Ovary (tissue), 3 donors: ENCODE measurements at regions not wholly inside any gene's neighbourhood (a gene's known extent, or its start where the extent isn't known, plus 50 kb on each side); places are given as distances from the start of the nearest gene placed in this dataset.
"Not testable (repeated sequence)": the region's sequence is repeated elsewhere in the genome, so short reads cannot be mapped to it uniquely, and the experiment has no call there.

Experiments used
- POLR2A ChIP-seq: fragments of 450-650 bp; IDR thresholded peaks from one replicate; pipeline ENCODE4 v1.6.1; 2017; ENCODE audit warnings: antibody characterized with exemption, mild to moderate bottlenecking, moderate library complexity
- TF ChIP-seq, protein P1 (sequence below), 3 donors: fragments of 450-650 bp in 2 of 3; fragments of 200-600 bp in 1 of 3; IDR thresholded peaks; one replicate each; pipeline versions ENCODE4 v1.5.1 to v1.8.0; 2016 to 2022; ENCODE audit warnings: antibody characterized with exemption in 3 of 3, mild to moderate bottlenecking in 1 of 3
- donor health status: DM: no; HTN: no; CAD: no.

DNA sequence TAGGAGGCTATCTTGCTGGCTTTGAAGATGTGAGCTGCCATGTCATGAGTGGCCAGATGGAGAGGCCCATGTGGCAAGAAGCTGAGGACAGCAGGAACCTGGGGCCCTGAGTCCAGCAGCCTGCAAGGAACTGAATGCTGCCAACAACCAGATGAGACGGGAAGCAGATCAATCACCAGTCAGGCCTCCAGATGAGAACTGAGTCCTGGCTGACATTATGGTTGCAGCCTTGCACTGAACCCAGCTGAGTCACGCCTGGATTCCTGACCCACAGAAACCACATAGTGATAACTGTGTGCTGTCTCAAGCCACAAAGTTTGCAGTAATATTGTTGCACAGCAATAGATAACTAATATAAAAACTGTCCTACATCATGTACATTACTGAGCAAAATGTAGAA, 173.8 kb downstream of the OTOP1 start:
- TF ChIP-seq, protein P1, sequence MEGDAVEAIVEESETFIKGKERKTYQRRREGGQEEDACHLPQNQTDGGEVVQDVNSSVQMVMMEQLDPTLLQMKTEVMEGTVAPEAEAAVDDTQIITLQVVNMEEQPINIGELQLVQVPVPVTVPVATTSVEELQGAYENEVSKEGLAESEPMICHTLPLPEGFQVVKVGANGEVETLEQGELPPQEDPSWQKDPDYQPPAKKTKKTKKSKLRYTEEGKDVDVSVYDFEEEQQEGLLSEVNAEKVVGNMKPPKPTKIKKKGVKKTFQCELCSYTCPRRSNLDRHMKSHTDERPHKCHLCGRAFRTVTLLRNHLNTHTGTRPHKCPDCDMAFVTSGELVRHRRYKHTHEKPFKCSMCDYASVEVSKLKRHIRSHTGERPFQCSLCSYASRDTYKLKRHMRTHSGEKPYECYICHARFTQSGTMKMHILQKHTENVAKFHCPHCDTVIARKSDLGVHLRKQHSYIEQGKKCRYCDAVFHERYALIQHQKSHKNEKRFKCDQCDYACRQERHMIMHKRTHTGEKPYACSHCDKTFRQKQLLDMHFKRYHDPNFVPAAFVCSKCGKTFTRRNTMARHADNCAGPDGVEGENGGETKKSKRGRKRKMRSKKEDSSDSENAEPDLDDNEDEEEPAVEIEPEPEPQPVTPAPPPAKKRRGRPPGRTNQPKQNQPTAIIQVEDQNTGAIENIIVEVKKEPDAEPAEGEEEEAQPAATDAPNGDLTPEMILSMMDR (IDR thresholded peaks at IDR 0.05), result not testable (repeated sequence)
- TF ChIP-seq POLR2A, result not testable (repeated sequence)
